ENCODE measurements at regions not wholly inside any gene's neighbourhood (a gene's known extent, or its start where the extent isn't known, plus 50 kb on each side); places are given as distances from the start of the nearest gene placed in this dataset.

GRCh38 chr5:139733698-139734538 is 61.7 kb upstream of the PSD2 start:
- no peak for FAIRE-seq

DNA sequence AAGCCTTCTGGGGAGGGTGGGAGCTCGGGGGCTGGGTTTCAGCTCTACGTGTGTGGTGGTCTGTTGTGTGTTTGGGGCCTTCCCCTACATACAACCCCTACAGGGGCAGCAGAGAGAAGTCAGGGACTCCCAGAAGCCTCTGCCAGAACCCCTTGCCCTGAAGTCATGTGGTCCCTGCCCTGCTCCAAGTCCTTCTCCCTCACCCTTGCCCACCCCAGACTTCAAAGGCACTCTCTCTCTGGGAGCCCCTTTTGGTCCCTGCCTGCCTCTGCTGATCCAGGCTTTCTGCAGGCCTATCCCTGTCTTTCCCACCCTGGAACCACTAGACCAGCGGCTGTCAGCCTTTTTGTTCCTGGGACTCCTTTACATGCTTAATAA is 61.1 kb upstream of the PSD2 start:
- DNase-seq (ENCODE audit: insufficient read length, low spot score) (no peak), FAIRE-seq (no peak)

More at GRCh38 chr5:139733698-139734538, 61.7 kb upstream of the PSD2 start:
- no peak for DNase-seq (ENCODE audit: insufficient read length, low spot score)

- DNase-seq (ENCODE audit: insufficient read length, low spot score) (no peak), FAIRE-seq (peak; percentile 76)
Measured at GRCh38 chr5:139738193-139739149, 57.1 kb upstream of the PSD2 start.

DNA sequence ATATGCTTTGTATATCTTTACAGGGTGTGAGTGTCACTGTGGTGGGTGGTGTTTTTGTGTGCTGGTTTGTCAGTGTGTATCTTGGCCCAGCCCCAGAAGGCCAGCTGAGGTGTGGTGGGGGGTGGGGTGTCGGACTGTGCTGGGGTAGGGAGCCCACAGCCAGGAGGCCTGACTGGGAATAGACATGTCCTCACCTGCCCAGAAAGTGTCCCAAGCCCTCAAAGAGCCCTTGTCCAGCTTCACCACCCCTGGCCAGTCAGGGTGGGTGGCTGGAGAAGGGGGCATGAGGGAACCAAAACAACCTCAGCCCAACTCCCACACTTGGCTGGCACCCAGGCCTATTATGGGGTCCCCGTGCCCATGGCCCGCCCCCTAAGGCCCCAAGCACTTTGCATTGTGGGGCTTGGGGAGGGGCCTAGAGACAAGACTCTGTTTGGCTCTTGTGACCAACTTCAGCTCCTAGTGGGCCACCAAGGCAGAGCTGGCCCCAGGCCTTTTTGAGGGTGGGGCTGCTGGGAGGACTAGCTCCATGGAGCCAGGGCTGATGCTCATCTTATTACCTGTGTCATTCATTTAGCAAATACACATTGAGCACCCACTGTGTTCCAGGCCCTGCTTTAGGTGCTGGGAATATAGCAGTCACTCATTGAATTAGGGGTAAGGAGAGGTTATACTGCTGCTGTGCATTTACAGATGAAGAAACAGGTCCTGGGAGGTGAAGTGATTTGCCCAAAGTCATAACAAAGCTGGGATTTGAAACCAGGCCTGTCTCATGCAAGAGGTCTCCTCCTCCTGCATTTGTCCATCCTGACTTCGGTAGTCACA is 56.2 kb upstream of the PSD2 start:
- no peak for FAIRE-seq
- DNase-seq (ENCODE audit: insufficient read length, low spot score), result no peak

- DNase-seq (ENCODE audit: insufficient read length, low spot score) (no peak), FAIRE-seq (no peak)
Measured at GRCh38 chr5:139740138-139740991, 55.2 kb upstream of the PSD2 start.

DNA sequence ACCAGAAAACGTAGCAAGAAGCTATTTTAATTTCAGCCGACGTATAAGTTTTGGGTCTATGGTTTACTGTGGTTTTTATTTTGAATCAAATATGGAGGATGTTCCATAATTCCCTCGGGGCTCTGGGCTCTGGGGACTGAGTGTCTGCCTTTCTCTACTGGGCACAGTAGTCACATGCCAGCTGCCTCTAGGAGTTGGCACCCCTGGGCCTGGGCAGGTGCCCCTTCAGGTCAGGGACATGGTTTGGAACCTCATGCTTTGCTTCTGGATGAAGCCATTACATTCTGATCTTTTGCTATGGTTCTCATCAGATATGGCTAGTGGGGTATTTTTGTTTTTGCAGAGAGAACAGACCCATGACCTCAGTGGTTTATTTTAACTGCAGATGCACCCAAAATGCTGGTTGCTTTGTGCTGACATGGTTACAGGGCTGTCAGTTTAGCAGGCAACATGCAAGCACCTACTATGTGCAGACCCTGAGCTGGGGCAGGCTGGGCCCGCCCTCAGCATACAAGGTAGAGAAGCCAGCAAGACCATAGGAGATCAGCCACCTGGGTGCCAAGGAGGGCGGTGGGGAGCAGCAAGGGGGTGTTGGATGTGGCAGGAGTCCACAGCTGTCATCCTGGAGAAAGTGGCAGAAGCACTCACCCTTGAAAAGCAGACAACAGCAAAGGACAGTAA is 54.5 kb upstream of the PSD2 start:
- FAIRE-seq, result no peak
- DNase-seq (ENCODE audit: insufficient read length, low spot score), result no peak

- FAIRE-seq (no peak), DNase-seq (ENCODE audit: insufficient read length, low spot score) (no peak)
Measured at GRCh38 chr5:139741823-139742172, 53.8 kb upstream of the PSD2 start.

GRCh38 chr5:139742173-139742903 is 53.3 kb upstream of the PSD2 start:
- no peak for DNase-seq (ENCODE audit: insufficient read length, low spot score)
- peak; percentile 58 for FAIRE-seq

DNA sequence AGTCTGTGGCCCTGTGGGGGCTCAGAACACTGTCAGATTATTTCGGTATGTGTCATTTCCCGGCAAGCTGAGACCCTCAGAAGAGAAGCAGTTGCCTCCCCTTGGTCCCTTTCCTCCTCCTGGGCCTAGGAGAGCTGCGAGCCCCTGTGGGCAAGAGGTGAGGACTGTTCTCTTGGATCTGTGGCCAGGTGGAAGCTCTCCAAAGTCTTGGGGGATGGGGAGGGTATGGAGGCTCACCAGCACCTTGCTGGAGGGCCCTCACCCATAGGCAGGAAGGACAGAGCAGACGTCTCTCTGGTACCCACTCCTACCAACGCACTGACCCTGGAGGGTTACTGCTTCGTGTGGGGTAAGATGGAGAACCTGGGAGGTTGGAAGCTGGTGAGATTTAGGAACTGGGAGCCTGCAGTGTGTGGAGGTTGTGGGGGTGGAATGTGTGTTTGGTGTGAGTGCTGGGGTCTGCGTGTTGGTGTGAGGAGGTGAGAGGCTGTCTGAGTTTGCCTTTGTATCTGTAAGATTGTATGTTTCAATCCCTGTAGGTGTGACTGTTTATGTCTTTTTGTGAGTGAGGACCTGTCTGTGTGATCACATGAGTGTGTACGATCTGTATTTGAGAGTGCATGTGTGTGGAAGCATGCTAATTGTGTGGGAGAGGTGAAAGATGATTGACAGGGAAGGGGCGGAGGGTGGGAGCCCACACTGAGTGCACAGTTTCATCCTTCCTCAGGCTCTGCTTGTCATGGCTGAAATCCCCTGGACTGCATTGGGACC is 52.4 kb upstream of the PSD2 start:
- DNase-seq (ENCODE audit: insufficient read length, low spot score) (no peak), FAIRE-seq (peak; percentile 28)

DNA sequence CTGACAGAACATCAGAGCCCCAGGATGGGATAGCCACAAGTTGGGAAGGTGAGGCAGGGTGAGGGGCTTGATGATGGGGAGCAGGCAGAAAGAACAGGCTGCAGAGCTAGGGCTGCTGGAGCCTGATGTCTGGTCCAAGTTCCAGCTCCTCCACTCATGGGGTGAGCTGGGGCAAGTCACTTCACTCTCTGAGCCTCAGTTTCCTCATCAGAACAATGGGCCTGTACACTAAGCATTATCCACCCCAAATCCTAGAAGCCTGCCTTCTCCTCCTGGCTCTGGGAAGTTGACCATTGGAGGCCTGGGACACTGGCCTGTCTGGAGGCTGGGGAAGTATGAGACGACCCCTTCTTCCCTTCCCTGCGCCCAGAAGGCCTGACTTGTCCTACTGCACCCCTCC is 51.8 kb upstream of the PSD2 start:
- FAIRE-seq (no peak), DNase-seq (ENCODE audit: insufficient read length, low spot score) (no peak)

DNA sequence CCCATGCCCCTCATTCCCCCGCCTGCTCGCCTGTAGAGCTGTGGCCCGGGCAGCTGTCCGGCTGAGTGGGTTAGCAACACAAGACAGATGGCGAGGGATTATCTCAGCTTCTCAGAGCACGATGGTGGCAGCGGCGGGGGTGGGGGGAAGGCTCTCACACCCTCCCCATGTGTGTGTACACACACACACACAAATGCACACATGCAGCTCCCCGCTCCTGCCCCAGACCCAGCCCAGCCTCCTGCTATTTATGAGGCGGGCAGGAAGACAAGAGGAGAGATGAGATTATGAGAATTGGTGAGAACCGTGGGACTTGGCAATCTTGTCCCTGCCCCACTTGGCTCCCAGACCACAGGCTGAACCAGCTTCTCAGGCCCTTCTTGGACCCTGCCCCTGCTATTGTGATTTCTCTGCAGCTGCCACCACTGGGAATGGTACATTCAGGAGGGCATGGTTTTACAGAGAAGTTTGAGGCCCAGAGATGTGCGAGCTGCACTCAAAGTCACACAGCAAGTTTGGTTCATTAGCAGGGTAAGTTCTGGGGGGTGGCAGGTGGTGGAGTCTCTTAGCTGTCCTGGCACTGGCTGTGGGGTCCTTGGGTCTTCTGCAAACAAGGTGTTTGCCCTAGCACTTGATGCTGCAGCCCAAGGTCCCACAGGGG is 51.0 kb upstream of the PSD2 start:
- FAIRE-seq (no peak), DNase-seq (ENCODE audit: insufficient read length, low spot score) (no peak)

- FAIRE-seq, result peak; percentile 88
- peak; percentile 92 for DNase-seq (ENCODE audit: insufficient read length, low spot score)
Measured at GRCh38 chr5:139745132-139745799, 50.3 kb upstream of the PSD2 start.

DNA sequence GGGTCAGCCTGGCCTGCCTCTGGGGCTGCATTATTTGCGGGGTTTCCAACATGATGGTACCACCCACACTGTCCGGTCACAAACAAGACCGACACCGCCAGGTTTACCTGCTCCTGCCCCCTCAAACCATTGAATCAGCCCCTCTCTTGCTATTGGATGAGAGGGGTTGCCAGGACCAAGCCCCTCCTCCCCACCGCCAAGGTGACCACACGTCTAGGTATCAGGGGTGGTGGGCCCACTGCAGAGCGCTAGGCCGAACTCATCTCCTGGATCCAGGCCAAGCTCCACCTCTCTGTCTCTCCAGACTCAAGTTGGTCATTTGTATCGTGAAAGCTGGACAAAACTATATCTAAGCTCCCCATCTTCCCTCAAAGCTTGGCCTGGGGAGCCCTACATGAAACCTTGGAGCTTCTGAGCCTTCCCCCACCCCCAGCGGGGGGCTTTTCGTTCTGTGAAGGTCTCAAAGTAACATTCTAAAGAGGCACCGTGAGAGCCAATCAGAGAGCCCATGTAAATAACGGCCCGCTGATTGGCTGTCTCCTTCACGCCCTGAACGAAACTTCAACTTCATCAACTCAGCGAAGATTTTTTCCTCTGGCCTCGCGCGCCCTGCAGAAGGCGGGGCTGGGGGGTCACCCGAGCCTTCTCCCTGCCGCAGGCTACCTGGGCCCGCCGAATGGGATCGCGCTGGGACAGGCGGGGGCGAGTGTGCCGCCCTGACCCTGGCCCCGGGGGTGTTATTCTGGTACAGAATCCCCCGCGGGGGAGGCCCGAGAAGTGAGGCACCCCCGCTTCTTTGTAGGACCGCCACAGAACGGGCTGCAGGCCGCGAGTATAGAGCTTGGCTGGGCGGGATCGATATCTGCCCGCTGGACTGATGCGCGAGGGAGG is 49.6 kb upstream of the PSD2 start:
- DNase-seq (ENCODE audit: insufficient read length, low spot score) (no peak), FAIRE-seq (no peak)

Data from HTR-8/SVneo (cell line).